B cell (primary cell): ENCODE measurements at regions not wholly inside any gene's neighbourhood (a gene's known extent, or its start where the extent isn't known, plus 50 kb on each side); places are given as distances from the start of the nearest gene placed in this dataset.

Source experiments
- ATAC-seq: fragments of 200-7000 bp; cut with Tn5 transposase; one replicate; pipeline ENCODE4 v1.10.0; 2021; ENCODE audit warnings: low read depth, mild to moderate bottlenecking, moderate number of reproducible peaks, moderate library complexity
- CTCF ChIA-PET: fragments of 350-600 bp; sonication (Branson Sonifier 250); formaldehyde crosslinking; loops from one replicate; lab custom pipeline; 2021; ENCODE audit warnings: antibody characterized with exemption, inconsistent platforms; lab: Charles Lee
- POLR2A ChIA-PET: fragments of 350-600 bp; sonication (Branson Sonifier 250); formaldehyde crosslinking; loops from one replicate; lab custom pipeline; 2021; ENCODE audit warnings: antibody characterized with exemption; lab: Charles Lee
- DNase-seq: peaks from one replicate; pipeline ENCODE4 v3.0.0; 2013
- H2AFZ ChIP-seq: 2 replicates; pipeline ENCODE4 v1.6.1; 2012; ENCODE audit warnings: mild to moderate bottlenecking, low read depth, low read length; ENCODE audit not compliant: insufficient read depth, poor library complexity, severe bottlenecking
- H3K27ac ChIP-seq, 2 donors: 1 replicate in 1 of 2; 2 replicates in 1 of 2; pipeline ENCODE4 v1.5.1; 2012 to 2013; ENCODE audit warnings: low read length in 2 of 2, mild to moderate bottlenecking in 2 of 2, moderate library complexity in 1 of 2
- H3K27me3 ChIP-seq, 4 experiments: fragments of 200-600 bp in 1 of 4; sonication (generic) in 1 of 4; replicated peaks in 1 of 4; 1 replicate in 2 of 4; 2 replicates in 2 of 4; pipeline versions ENCODE4 v1.6.1 to v1.7.0; 2013 to 2016; ENCODE audit warnings: low read length in 3 of 4, mild to moderate bottlenecking in 2 of 4, mixed read lengths in 1 of 4, moderate library complexity in 1 of 4; ENCODE audit not compliant: insufficient read depth in 4 of 4, control insufficient read depth in 3 of 4; ENCODE audit errors: control extremely low read depth in 1 of 4
- H3K36me3 ChIP-seq, 2 experiments: replicated peaks in 1 of 2; 1 replicate in 1 of 2; 2 replicates in 1 of 2; pipeline versions ENCODE4 v1.6.1 to v1.7.1; 2013; ENCODE audit warnings: low read length in 1 of 2; ENCODE audit not compliant: insufficient read depth in 2 of 2, control insufficient read depth in 1 of 2; ENCODE audit errors: control extremely low read depth in 1 of 2, extremely low read depth in 1 of 2
- H3K4me1 ChIP-seq, 2 donors: fragments of 200-600 bp in 1 of 2; sonication (generic) in 1 of 2; 1 replicate in 1 of 2; 2 replicates in 1 of 2; pipeline versions ENCODE4 v1.5.1 to v1.6.1; 2013 to 2017; ENCODE audit warnings: low read length in 2 of 2; ENCODE audit not compliant: control insufficient read depth in 2 of 2, insufficient read depth in 2 of 2
- H3K4me2 ChIP-seq: replicated peaks from 2 replicates; pipeline ENCODE3; 2012; ENCODE audit warnings: mild to moderate bottlenecking, low read depth, low read length; ENCODE audit not compliant: poor library complexity, severe bottlenecking
- H3K4me3 ChIP-seq, 5 experiments: fragments of 200-600 bp in 1 of 5; sonication (generic) in 1 of 5; 1 replicate in 3 of 5; 2 replicates in 2 of 5; pipeline versions ENCODE4 v1.5.1 to v1.7.0; 2011 to 2016; ENCODE audit warnings: low read length in 4 of 5, mild to moderate bottlenecking in 4 of 5, low read depth in 2 of 5, control low read depth in 1 of 5, moderate library complexity in 1 of 5; ENCODE audit not compliant: insufficient read depth in 1 of 5; ENCODE audit errors: control extremely low read depth in 1 of 5, extremely low read depth in 1 of 5
- H3K79me2 ChIP-seq: fragments of 200-600 bp; sonication (generic); one replicate; pipeline ENCODE4 v1.6.0; 2016; ENCODE audit warnings: low read length; ENCODE audit not compliant: control insufficient read depth, insufficient read depth
- H3K9ac ChIP-seq: fragments of 200-600 bp; sonication (generic); 2 replicates; pipeline ENCODE4 v1.6.1; 2017; ENCODE audit warnings: mild to moderate bottlenecking, low read length, moderate library complexity
- H3K9me3 ChIP-seq, 3 donors: one replicate each; pipeline versions ENCODE4 v1.6.1 to v1.7.1; 2013; ENCODE audit warnings: low read length in 2 of 3; ENCODE audit not compliant: control insufficient read depth in 2 of 3, insufficient read depth in 1 of 3; ENCODE audit errors: control extremely low read depth in 1 of 3
- H4K20me1 ChIP-seq: 2 replicates; pipeline ENCODE4 v1.6.0; 2012; ENCODE audit warnings: mild to moderate bottlenecking, low read length; ENCODE audit not compliant: insufficient read depth, control insufficient read depth, poor library complexity, severe bottlenecking
- H3K27ac Mint-ChIP-seq: one replicate; pipeline ENCODE4 v1.8.0; 2021; ENCODE audit warnings: mixed read lengths
- H3K27me3 Mint-ChIP-seq: one replicate; pipeline ENCODE4 v1.8.0; 2021; ENCODE audit warnings: mixed read lengths
- H3K4me1 Mint-ChIP-seq: one replicate; pipeline ENCODE4 v1.8.0; 2021; ENCODE audit warnings: mixed read lengths
- H3K4me3 Mint-ChIP-seq: one replicate; pipeline ENCODE4 v1.8.0; 2021; ENCODE audit warnings: mixed read lengths
- H3K9me3 Mint-ChIP-seq: one replicate; pipeline ENCODE4 v1.8.0; 2022; ENCODE audit warnings: mixed read lengths; ENCODE audit not compliant: insufficient read depth
- CTCF ChIP-seq: fragments of 200-600 bp; IDR thresholded peaks from one replicate; pipeline ENCODE4 v1.8.0; 2022; ENCODE audit warnings: antibody characterized with exemption, mild to moderate bottlenecking
- EZH2 ChIP-seq: IDR thresholded peaks from 2 replicates; pipeline ENCODE4 v1.6.1; 2012; ENCODE audit warnings: borderline replicate concordance, low read depth, mild to moderate bottlenecking, moderate library complexity, low read length; ENCODE audit not compliant: insufficient read depth, poor library complexity, severe bottlenecking
- WGBS: methylation state at CpG from one replicate; pipeline ENCODE4 v1.1.5; 2013; ENCODE audit warnings: missing lambda C conversion rate; ENCODE audit not compliant: insufficient coverage; 5-methylcytosine and 5-hydroxymethylcytosine counted together
- intact Hi-C: fragments of 100-400 bp; cut with micrococcal nuclease; formaldehyde crosslinking; loops from one replicate; pipeline ENCODE4 v1.10.0; 2022

GRCh38 chr2:30393510-30393909 is 53.5 kb upstream of the LCLAT1 start:
- H3K4me2 ChIP-seq = no peak overlapping the region
- no peaks in the 10 kb centered on the region for H3K27me3 Mint-ChIP-seq
- no peaks in the 10 kb centered on the region for H3K36me3 ChIP-seq
- H3K27me3 ChIP-seq = no peaks in the 10 kb centered on the region
- H3K79me2 ChIP-seq = no peaks in the 10 kb centered on the region
- ChIA-PET POLR2A (no interaction called here), CTCF (no interaction called here)
- no peak overlapping the region for H2AFZ ChIP-seq
- 100% methylated on average over 1 of the region's 1 CpG for WGBS
- H3K4me3 ChIP-seq = no peak overlapping the region
- TF ChIP-seq EZH2 = no peak
- no peak for TF ChIP-seq CTCF
- no peaks in the 10 kb centered on the region for H4K20me1 ChIP-seq
- no peak overlapping the region for H3K27ac ChIP-seq
- H3K27ac Mint-ChIP-seq = no peak overlapping the region
- no peaks in the 10 kb centered on the region for H3K9me3 Mint-ChIP-seq
- intact Hi-C loops = no loop called here
- no peak overlapping the region for H3K4me3 Mint-ChIP-seq
- H3K4me1 ChIP-seq = peaks cover 15 to 17% of the 10 kb centered on the region in 2 donors
- peaks cover 21% of the 10 kb centered on the region for H3K4me1 Mint-ChIP-seq
- ATAC-seq (no peak), DNase-seq (no peak)
- H3K9me3 ChIP-seq = peaks cover 0 to 4% (median 0%) of the 10 kb centered on the region in 3 donors
- H3K9ac ChIP-seq = no peak overlapping the region

GRCh38 chr2:30394096-30394495 is 53.0 kb upstream of the LCLAT1 start:
- WGBS = 96% methylated on average over 3 of the region's 5 CpGs
- POLR2A ChIA-PET = no interaction called here

More at GRCh38 chr2:30394096-30394495, 53.0 kb upstream of the LCLAT1 start:
- H3K9ac ChIP-seq = no peak overlapping the region
- DNase-seq (no peak), ATAC-seq (no peak)
- H3K27me3 Mint-ChIP-seq = no peaks in the 10 kb centered on the region
- TF ChIP-seq CTCF = no peak
- no peak for TF ChIP-seq EZH2
- H3K9me3 Mint-ChIP-seq = no peaks in the 10 kb centered on the region
- peaks cover 20% of the 10 kb centered on the region for H3K4me1 Mint-ChIP-seq
- CTCF ChIA-PET = no interaction called here
- no peak overlapping the region for H3K27ac Mint-ChIP-seq
- peaks cover 15 to 17% of the 10 kb centered on the region in 2 donors for H3K4me1 ChIP-seq
- no peaks in the 10 kb centered on the region for H3K36me3 ChIP-seq
- no peak overlapping the region for H3K4me2 ChIP-seq
- H4K20me1 ChIP-seq = no peaks in the 10 kb centered on the region
- peaks cover 0 to 4% (median 0%) of the 10 kb centered on the region in 3 donors for H3K9me3 ChIP-seq
- H3K27ac ChIP-seq = no peak overlapping the region
- intact Hi-C loops = no loop called here
- H3K79me2 ChIP-seq = no peaks in the 10 kb centered on the region
- H3K4me3 Mint-ChIP-seq = no peak overlapping the region
- no peak overlapping the region for H3K4me3 ChIP-seq
- H2AFZ ChIP-seq = no peak overlapping the region
- H3K27me3 ChIP-seq = no peaks in the 10 kb centered on the region
